Erythroblast (primary cell): ENCODE measurements at regions not wholly inside any gene's neighbourhood (a gene's known extent, or its start where the extent isn't known, plus 50 kb on each side); places are given as distances from the start of the nearest gene placed in this dataset.

Experiments used
- GATA1 ChIP-seq: IDR thresholded peaks from 2 replicates; pipeline ENCODE4 v1.6.1; 2011; ENCODE audit warnings: low read depth, mild to moderate bottlenecking, control low read depth, low read length, moderate library complexity
- POLR2A ChIP-seq: IDR thresholded peaks from 2 replicates; pipeline ENCODE4 v1.6.1; 2011; ENCODE audit warnings: mild to moderate bottlenecking, low read length

DNA sequence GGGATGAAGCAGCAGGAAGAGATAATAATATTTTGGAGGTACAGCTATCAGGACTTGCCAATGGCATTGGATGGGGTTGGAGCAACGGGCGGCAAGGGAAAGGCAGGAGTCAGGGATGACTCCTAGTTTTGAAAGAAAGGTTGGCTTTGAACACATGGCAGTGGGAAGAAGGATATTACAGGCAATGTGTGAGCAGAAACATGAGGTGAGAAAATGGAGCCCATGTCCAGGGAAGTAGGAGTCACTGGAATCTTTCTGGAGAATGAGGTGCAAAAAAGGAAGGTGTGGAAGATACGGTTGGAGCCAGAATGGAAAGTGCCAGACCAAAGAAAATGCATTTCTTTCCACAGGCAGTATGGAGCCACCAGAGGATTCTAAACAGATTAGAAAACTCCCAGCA lies 288.5 kb upstream of the KAZN start:
- TF ChIP-seq POLR2A (no peak), GATA1 (no peak)
